ENCODE measurements at regions not wholly inside any gene's neighbourhood (a gene's known extent, or its start where the extent isn't known, plus 50 kb on each side); places are given as distances from the start of the nearest gene placed in this dataset.

- TF ChIP-seq POLR2A (IDR thresholded peaks at IDR 0.05) = no peak
- TF ChIP-seq, protein P1, sequence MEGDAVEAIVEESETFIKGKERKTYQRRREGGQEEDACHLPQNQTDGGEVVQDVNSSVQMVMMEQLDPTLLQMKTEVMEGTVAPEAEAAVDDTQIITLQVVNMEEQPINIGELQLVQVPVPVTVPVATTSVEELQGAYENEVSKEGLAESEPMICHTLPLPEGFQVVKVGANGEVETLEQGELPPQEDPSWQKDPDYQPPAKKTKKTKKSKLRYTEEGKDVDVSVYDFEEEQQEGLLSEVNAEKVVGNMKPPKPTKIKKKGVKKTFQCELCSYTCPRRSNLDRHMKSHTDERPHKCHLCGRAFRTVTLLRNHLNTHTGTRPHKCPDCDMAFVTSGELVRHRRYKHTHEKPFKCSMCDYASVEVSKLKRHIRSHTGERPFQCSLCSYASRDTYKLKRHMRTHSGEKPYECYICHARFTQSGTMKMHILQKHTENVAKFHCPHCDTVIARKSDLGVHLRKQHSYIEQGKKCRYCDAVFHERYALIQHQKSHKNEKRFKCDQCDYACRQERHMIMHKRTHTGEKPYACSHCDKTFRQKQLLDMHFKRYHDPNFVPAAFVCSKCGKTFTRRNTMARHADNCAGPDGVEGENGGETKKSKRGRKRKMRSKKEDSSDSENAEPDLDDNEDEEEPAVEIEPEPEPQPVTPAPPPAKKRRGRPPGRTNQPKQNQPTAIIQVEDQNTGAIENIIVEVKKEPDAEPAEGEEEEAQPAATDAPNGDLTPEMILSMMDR (IDR thresholded peaks at IDR 0.05) = no peak
- 45 to 49% methylated on average over 3 of the region's 3 CpGs for WGBS, 2 donors
- no peaks in the 10 kb centered on the region for H3K27me3 ChIP-seq
- no peaks in the 10 kb centered on the region for H3K9me3 ChIP-seq
- no peaks in the 10 kb centered on the region for H3K4me1 ChIP-seq
- ATAC-seq (no peak), DNase-seq (no peak)
- intact Hi-C loops (cut with DNase I) = no loop called here
- no peaks in the 10 kb centered on the region for H3K36me3 ChIP-seq (replicated peaks in 1 of 2; ENCODE audit: insufficient read depth in 1 of 2, low read depth in 2 of 2)
- no peak overlapping the region for H3K4me3 ChIP-seq
- H3K27ac ChIP-seq = no peak overlapping the region
Observed at GRCh38 chr4:27289704-27290103, 429.1 kb downstream of the STIM2 start.

DNA sequence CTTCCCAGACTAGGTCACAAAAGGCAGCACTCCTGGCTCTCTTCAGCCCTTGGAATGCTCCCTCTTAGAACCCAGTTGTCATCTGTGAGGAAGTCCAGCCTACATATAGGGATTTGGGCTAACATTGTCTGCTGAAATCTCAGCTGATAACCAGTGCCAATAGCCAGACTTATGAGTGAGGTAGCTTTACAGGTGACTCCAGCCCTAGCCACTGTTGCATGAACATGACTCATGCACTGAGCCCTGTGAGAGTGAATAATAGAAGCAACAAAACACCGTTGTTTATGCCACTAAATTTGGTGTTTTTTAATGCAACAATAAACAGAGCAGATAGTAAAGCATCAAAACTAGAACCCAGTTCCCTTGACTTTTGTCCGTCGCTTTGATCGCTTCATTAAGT lies 433.2 kb downstream of the STIM2 start:
- no peak overlapping the region for H3K27ac ChIP-seq
- no peak for DNase-seq
- H3K9me3 ChIP-seq = no peaks in the 10 kb centered on the region
- no peak for ATAC-seq
- H3K4me3 ChIP-seq = no peak overlapping the region
- TF ChIP-seq POLR2A (IDR thresholded peaks at IDR 0.05) = no peak
- no peaks in the 10 kb centered on the region for H3K4me1 ChIP-seq
- no peaks in the 10 kb centered on the region for H3K27me3 ChIP-seq
- WGBS, 2 donors = 66 to 81% methylated on average over 4 of the region's 4 CpGs
- H3K36me3 ChIP-seq (replicated peaks in 1 of 2; ENCODE audit: insufficient read depth in 1 of 2, low read depth in 2 of 2) = no peaks in the 10 kb centered on the region
- intact Hi-C loops (cut with DNase I) = no loop called here

- no peak overlapping the region for H3K4me3 ChIP-seq
- intact Hi-C loops (cut with DNase I) = no loop called here
- H3K27ac ChIP-seq = no peak overlapping the region
- no peaks in the 10 kb centered on the region for H3K4me1 ChIP-seq
- ATAC-seq = no peak
- WGBS, 2 donors = 39 to 41% methylated on average over 1 of the region's 1 CpG
- H3K36me3 ChIP-seq (replicated peaks in 1 of 2; ENCODE audit: insufficient read depth in 1 of 2, low read depth in 2 of 2) = no peaks in the 10 kb centered on the region
- no peaks in the 10 kb centered on the region for H3K27me3 ChIP-seq
- DNase-seq = no peak
- TF ChIP-seq, protein P1 (IDR thresholded peaks at IDR 0.05) = no peak
- H3K9me3 ChIP-seq = no peaks in the 10 kb centered on the region
Observed at GRCh38 chr4:27304751-27305150, 444.1 kb downstream of the STIM2 start.

DNA sequence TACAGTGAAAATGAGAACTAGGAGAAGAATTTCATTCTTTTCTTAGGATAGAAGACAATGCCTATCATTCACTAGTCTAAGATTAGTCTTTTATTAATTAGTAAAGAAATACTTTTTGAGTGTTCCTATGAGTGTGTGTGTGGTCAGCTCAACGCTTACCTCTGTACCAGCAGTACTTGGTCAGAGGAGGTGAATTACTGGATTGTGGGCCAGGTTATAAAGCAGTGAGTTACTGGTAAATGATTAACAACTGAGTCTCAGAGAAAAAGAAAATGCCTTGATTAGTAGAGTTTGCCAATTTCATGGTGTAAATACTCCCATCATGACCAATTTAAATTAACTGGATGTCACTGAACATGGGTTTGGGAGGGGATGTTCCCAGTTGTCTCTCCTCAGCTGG lies 444.6 kb downstream of the STIM2 start:
- WGBS, 2 donors = 0% methylated on average over 1 of the region's 1 CpG
- H3K27ac ChIP-seq = no peak overlapping the region
- H3K4me3 ChIP-seq = no peak overlapping the region
- H3K4me1 ChIP-seq = no peaks in the 10 kb centered on the region
- no peaks in the 10 kb centered on the region for H3K27me3 ChIP-seq
- no peak for ATAC-seq
- TF ChIP-seq POLR2A (IDR thresholded peaks at IDR 0.05) = no peak
- TF ChIP-seq, protein P1 (IDR thresholded peaks at IDR 0.05) = no peak
- DNase-seq = no peak
- intact Hi-C loops (cut with DNase I) = no loop called here
- no peaks in the 10 kb centered on the region for H3K9me3 ChIP-seq
- no peaks in the 10 kb centered on the region for H3K36me3 ChIP-seq (replicated peaks in 1 of 2; ENCODE audit: insufficient read depth in 1 of 2, low read depth in 2 of 2)

DNA sequence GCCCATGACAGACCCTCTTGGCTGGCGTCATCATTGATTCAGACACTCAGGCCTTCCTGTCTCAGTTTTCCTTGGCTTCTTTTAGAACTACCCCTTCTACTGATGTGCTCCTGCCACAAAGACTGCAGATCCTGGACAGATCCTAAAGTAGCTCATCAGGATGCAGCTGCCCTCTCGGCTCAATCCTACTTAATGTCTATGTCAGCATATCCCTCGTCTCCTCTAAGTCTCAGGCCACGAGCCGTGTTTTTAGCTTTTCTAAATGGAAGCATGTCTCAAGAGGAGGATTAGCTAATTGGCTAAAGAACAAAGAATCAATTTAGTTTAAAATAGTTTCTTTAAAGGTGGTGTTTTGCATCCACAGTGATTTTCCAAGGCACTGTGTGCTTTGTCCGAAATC lies 447.7 kb downstream of the STIM2 start:
- ATAC-seq = no peak
- Histone ChIP-seq H3K27me3 (no peaks in the 10 kb centered on the region), H3K4me3 (no peak overlapping the region), H3K36me3 (replicated peaks in 1 of 2; ENCODE audit: insufficient read depth in 1 of 2, low read depth in 2 of 2) (no peaks in the 10 kb centered on the region), H3K27ac (no peak overlapping the region), H3K9me3 (no peaks in the 10 kb centered on the region), H3K4me1 (no peaks in the 10 kb centered on the region)
- intact Hi-C loops (cut with DNase I) = no loop called here
- WGBS, 2 donors = 52 to 57% methylated on average over 6 of the region's 6 CpGs
- DNase-seq = no peak
- TF ChIP-seq POLR2A (IDR thresholded peaks at IDR 0.05) = no peak
- TF ChIP-seq, protein P1 (IDR thresholded peaks at IDR 0.05) = no peak

Measured in body of pancreas (tissue), 4 donors.